ENCODE measurements at regions not wholly inside any gene's neighbourhood (a gene's known extent, or its start where the extent isn't known, plus 50 kb on each side); places are given as distances from the start of the nearest gene placed in this dataset.

DNA sequence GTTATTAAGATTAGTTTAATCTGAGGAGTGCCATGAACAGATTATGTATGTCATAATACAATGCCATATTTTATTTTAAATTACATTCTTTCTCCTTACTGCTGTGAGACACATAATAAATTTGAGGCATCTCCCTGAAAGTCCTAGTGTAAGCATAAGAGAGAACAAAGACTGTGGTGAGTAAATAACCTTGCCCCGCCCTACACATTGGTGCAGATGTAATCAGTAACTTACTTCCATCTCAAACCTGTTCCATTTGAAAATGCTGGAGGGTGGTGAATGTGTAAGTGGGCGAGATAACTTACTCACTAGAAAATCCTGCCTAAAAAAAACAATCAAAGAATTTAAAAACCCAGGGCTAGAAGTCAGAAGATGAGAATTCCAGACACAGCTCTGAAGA, 338.1 kb upstream of the SLIT2 start:
- no peak overlapping the region for H3K4me3 ChIP-seq (ENCODE audit: low read length)
- TF ChIP-seq, protein P1, sequence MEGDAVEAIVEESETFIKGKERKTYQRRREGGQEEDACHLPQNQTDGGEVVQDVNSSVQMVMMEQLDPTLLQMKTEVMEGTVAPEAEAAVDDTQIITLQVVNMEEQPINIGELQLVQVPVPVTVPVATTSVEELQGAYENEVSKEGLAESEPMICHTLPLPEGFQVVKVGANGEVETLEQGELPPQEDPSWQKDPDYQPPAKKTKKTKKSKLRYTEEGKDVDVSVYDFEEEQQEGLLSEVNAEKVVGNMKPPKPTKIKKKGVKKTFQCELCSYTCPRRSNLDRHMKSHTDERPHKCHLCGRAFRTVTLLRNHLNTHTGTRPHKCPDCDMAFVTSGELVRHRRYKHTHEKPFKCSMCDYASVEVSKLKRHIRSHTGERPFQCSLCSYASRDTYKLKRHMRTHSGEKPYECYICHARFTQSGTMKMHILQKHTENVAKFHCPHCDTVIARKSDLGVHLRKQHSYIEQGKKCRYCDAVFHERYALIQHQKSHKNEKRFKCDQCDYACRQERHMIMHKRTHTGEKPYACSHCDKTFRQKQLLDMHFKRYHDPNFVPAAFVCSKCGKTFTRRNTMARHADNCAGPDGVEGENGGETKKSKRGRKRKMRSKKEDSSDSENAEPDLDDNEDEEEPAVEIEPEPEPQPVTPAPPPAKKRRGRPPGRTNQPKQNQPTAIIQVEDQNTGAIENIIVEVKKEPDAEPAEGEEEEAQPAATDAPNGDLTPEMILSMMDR (conservative IDR thresholded peaks at IDR 0.05; ENCODE audit: low read length) = no peak
- no peak for DNase-seq (ENCODE audit: low read depth)

DNA sequence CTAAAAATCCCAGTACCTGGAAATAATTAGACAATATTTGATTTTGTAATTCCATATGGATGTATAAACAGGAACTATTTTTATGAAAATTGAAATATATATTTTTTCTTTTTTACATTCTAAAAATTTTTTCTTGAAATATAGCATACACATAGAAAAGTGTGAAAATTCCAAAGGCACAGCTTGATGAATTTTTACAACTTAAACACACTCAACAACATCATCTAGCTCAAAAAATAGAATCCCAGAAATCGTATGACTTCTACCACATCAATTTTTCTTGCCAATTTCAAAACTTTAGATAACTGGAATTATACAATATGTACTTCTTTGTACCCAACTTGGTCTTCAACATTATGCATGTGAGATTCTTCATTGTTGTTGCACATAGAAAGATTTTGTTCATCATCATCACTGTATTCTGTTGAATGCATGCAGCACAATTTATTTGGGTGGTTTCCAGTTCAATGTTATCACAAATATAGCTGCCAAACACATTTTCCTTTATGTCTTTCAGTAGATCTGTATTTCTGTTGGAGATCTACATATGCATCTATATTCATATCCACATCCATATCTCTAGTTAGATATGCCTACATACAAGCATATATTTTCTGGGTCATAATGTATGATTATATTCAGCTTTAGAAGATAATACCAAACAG, 340.7 kb upstream of the SLIT2 start:
- no peak overlapping the region for H3K4me3 ChIP-seq (ENCODE audit: low read length)
- TF ChIP-seq, protein P1 (conservative IDR thresholded peaks at IDR 0.05; ENCODE audit: low read length) = no peak
- DNase-seq (ENCODE audit: low read depth) = no peak

DNA sequence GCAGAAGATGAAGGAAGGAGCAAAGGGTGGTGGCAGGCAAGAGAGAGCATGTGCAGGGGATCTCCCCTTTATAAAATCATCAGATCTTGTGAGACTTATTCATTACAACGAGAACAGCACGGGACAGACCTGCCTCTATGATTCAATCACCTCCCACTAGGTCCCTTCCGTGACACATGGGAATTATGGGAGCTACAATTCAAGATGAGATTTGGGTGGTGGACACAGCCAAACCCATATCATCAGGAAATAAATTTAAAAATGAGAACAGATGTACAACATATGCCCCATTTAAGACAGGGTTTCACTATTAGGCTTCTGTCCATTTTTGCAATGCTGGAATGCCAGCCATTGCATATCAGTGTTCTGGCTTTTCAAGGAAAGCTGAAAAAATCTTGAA, 346.7 kb upstream of the SLIT2 start:
- H3K4me3 ChIP-seq (ENCODE audit: low read length) = no peak overlapping the region
- peak; percentile 73 for DNase-seq (ENCODE audit: low read depth)
- TF ChIP-seq, protein P1 (conservative IDR thresholded peaks at IDR 0.05; ENCODE audit: low read length) = no peak

DNA sequence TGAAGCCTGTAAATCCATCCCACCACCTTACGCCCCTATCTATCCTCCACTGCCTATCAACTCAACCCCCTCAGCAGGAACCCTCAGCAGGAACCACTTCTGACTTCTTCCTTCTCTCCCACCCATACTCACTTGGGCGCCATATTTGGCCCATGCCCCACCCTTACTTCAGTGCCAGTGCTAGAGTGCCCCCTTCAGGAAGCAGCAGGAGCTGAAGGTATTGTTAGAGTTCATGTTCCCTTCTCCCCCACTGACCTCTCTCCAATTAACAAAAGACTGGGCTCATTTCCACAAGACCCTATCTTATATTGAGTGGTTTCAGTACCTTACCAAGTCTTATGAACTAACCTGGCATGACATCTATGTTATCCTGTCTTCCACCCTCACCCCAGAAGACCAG, 363.1 kb upstream of the SLIT2 start:
- no peak overlapping the region for H3K4me3 ChIP-seq (ENCODE audit: low read length)
- no peak for DNase-seq (ENCODE audit: low read depth)
- TF ChIP-seq, protein P1 (conservative IDR thresholded peaks at IDR 0.05; ENCODE audit: low read length) = no peak

DNA sequence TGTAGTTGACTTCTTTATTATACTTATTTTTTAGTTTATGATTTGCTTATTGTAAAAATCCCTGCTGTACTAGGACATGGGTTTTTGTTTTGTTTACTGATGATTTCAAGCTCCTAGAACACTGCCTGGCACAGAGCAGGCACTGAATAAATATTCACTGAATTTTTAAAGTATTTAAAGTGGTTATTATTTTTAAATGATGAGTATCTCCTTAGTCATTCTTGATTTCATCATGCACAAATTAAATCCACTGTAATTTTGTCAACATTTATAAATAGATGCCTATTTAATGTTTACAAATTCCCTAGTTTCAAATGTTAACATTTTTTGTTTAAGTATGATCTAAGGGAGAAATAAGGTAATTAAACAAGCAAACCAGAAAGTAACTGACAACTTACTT, 367.9 kb upstream of the SLIT2 start:
- no peak overlapping the region for H3K4me3 ChIP-seq (ENCODE audit: low read length)
- DNase-seq (ENCODE audit: low read depth) = peak; percentile 33
- TF ChIP-seq, protein P1 (conservative IDR thresholded peaks at IDR 0.05; ENCODE audit: low read length) = no peak

DNA sequence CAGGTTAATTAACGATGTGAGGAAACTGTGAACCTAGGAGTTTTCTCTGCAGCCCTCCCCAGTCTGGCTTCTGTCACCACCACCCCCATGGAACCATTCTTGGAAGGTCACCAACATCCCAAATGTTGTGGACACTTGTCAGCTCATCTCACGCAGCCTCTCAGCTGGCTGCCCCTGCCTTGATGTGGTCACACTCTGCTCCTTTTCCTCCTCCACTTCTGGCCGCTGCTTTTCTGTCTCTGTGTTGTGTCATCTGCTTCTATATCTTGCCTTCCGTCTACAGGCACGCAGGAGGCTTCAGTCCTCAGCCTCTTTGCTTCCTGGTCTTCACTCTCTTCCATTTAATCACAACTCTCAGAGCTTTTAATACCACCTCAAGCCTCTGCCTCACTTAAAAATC, 371.5 kb upstream of the SLIT2 start:
- peak; percentile 20 for DNase-seq (ENCODE audit: low read depth)
- TF ChIP-seq, protein P1 (conservative IDR thresholded peaks at IDR 0.05; ENCODE audit: low read length) = no peak
- H3K4me3 ChIP-seq (ENCODE audit: low read length) = no peak overlapping the region

DNA sequence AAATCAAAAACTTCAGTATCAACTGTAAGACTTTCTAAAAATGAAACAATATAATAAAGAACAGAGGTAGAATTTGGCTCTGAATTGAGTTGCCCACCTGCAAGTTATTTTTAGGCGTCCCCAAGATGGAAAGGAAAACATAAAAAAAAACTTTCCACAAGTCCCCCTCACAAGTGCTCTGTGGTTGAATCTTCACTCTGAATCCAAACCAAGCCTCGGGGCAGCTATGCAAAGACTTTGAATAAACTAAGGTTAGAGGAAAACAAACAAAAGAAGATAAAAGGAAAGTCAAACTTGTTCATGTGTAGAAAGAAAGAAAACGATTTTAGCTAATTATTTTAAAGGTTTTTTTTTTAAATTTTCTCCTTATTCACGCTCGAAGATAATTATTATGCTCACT, 372.4 kb upstream of the SLIT2 start:
- H3K4me3 ChIP-seq (ENCODE audit: low read length) = no peak overlapping the region
- TF ChIP-seq, protein P1 (conservative IDR thresholded peaks at IDR 0.05; ENCODE audit: low read length) = no peak
- no peak for DNase-seq (ENCODE audit: low read depth)
